OCI-LY3 (cell line): ENCODE measurements at regions not wholly inside any gene's neighbourhood (a gene's known extent, or its start where the extent isn't known, plus 50 kb on each side); places are given as distances from the start of the nearest gene placed in this dataset.

Experiments
- EZH2phosphoT487 ChIP-seq: fragments of 200-600 bp; shearing (Covaris generic); IDR thresholded peaks from 2 replicates; pipeline ENCODE4 v1.6.1; 2018; ENCODE audit warnings: antibody characterized with exemption, mixed run types, low read depth
- TF ChIP-seq, protein P1 (sequence below): fragments of 200-600, 300-600 bp; sonication (generic); IDR thresholded peaks from 2 replicates; pipeline ENCODE4 v1.5.1; 2014; ENCODE audit warnings: antibody characterized with exemption, low read length, low read depth

- TF ChIP-seq, protein P1, sequence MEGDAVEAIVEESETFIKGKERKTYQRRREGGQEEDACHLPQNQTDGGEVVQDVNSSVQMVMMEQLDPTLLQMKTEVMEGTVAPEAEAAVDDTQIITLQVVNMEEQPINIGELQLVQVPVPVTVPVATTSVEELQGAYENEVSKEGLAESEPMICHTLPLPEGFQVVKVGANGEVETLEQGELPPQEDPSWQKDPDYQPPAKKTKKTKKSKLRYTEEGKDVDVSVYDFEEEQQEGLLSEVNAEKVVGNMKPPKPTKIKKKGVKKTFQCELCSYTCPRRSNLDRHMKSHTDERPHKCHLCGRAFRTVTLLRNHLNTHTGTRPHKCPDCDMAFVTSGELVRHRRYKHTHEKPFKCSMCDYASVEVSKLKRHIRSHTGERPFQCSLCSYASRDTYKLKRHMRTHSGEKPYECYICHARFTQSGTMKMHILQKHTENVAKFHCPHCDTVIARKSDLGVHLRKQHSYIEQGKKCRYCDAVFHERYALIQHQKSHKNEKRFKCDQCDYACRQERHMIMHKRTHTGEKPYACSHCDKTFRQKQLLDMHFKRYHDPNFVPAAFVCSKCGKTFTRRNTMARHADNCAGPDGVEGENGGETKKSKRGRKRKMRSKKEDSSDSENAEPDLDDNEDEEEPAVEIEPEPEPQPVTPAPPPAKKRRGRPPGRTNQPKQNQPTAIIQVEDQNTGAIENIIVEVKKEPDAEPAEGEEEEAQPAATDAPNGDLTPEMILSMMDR, result no peak
- TF ChIP-seq EZH2phosphoT487, result no peak
These were observed 85.0 kb upstream of the NAMPT start for GRCh38 chr7:106369816-106370215.
